Activated CD4-positive, alpha-beta T cell treated with anti-CD3 and anti-CD28 coated beads, Interleukin-2, amount 50 U/mL, for 24 hours (primary cell): ENCODE measurements at regions not wholly inside any gene's neighbourhood (a gene's known extent, or its start where the extent isn't known, plus 50 kb on each side); places are given as distances from the start of the nearest gene placed in this dataset.

Experiments
- DNase-seq, 2 donors: peaks; one replicate each; pipeline ENCODE4 v3.0.0-alpha.2; 2020; ENCODE audit warnings: low read depth in 1 of 2, low spot score in 1 of 2

DNA sequence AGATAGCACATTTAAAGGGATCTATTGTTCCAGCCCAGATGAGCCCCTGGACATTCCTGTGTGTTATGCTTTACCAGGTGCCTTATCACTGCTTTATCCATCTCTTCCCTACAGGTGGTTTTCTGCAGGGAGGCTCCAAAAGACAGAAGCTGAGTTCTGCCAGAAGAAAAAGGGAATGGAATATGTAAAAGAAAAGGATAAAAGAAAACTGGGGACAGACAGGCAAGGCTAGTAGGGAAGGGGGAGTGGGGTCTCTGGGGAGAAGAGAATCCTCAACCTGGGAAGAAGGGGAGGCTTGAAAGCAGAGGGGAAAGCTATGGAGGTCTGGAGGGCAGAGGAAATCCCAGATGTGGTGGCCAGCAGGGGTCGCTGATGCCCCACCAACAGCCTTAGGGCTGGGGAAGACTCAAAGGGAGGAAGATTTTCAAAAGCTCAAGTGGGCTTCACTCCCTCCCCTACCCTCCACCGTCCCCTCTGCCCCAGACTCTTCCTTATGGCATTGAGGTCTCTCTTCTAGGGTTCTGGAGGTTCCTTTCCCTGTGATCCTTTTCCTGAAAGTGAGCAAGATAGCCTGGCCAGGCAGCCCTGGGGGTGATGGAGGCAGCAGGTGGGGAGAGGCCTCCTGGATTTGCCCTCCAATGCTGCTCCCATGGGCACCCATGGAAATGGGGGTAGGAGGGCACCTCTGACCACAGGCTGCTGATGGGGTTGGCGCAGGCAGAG lies 178.1 kb upstream of the PKDCC start:
- DNase-seq, result peak; percentile 51 to 52

DNA sequence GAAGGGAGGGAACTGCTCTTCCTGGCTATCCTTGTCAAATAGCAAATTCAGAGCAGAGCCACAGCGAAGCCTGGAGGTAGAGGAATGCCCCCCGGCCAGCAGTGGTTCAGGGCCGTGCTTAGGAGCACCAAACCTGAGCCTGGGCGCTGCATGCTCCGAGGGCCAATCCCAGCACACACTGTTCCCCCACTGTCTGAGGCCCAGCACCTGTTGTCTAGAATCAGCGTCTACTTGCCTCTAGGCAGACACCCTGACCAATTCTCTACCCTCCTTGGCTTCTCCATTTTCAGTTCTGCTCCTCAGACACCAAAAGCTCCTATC lies 177.6 kb upstream of the PKDCC start:
- DNase-seq, result no peak

DNA sequence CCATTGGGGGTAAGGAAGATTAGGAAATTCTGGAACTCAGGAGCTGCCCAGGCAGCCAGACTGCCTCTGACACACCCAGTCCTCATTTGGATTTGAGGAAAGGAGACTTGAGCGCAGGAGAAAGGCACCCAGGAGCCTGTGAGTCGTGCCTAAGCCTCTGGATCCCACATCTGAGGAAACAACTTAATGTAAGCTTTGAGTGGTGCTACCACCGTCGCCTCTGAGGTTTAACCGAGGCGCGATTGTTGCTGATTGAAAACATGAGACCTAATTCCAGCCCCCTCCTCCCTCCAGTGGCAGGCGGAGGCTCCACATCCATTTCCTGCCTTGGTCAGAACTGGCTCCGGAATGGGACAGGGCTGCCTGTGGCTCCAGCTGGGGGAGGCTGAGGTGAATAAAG lies 176.7 kb upstream of the PKDCC start:
- no peak for DNase-seq

DNA sequence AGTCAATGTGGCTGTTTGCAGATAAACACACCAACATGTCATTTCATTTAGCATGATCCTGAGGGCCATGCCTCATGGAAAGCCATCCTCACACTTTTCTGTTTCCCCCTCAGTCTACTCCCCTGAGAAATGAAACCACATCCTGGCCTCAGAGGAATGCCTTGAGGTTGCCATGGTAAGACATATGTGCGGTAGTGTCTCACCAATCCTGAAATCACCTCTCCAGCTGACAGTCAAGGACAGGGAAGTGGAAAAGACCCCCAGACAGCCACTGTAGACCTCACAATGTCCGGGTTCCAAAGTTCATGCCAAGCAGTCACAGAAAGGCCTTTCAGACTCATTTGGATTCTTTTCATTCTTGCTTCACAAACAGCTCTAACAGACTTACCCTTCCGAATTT lies 175.2 kb upstream of the PKDCC start:
- no peak for DNase-seq

GRCh38 chr2:41873102-41874031 lies 174.5 kb upstream of the PKDCC start:
- DNase-seq, result no peak

GRCh38 chr2:41877114-41877678 lies 170.6 kb upstream of the PKDCC start:
- DNase-seq, result no peak

DNA sequence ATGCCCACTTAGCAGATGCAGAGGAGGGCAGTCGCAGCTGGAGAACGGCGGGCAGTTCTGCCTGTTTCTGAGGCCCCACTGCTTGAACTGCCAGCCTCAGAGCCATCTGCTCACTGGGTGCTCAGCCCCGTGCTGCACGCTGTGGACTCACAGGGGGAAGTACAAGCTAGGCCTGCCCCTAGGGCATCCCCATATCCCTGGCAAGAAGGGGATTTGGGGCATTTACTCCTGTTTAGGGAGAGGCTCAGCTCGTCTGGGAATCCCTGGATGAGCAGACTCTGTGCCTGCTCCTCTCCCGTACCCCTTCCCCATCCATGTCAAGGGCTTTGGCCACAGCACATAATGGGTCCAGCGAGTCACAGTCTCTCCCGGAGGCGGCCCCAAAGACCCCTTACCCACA lies 169.8 kb upstream of the PKDCC start:
- no peak for DNase-seq

GRCh38 chr2:41878716-41879234 lies 169.0 kb upstream of the PKDCC start:
- no peak for DNase-seq

DNA sequence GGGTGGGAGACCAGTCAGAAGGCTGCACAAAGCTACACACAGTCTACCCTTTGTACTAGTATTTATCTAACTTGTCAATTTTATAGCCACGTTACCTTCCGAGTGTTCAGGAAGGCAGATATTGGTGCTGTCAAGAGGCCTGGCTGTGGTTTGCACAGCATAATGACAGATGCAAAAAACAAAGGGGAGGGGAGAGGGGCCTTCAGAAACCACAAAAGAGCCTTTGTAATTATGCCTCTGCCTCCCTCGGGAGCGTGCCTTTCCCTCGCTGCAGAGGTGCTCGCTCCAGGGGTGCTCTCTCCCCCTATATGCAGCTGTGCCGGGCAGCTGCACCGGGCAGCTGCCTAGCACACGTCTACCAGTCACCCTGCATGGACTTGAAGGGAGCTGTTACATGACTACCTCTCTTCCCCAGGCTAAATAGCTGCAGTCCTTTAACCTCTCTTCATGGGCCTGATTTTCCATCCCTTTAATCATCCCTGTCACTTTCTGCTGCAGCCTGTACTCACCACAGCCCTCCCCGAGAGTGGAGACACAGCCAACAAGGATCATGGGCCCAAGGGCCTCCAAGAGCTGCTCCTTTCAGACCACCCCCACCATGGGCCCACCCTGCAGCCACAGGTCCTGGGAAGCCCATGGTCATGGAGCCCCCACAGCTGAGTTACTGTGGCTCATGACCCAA lies 168.4 kb upstream of the PKDCC start:
- no peak for DNase-seq

GRCh38 chr2:41880561-41881243 lies 167.1 kb upstream of the PKDCC start:
- no peak for DNase-seq

DNA sequence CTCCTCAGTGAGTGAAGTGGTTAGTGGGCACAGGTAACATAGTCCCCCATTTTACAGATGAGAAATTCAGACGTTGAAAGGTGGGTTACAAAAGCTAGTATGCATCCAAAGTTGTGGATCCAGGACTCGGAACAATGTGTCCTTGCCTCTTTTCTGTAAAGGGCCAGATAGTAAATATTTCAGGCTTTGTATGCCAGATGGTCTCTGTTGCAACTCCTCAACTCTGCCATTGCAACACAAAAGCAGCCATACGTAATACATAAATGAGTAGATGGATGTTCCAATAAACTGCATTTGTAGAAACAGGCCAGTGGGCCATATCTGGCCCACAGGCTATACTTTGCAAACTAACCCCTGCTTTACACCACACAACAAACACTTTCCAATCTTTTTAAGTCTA lies 166.6 kb upstream of the PKDCC start:
- DNase-seq, result no peak

- DNase-seq, result no peak
Measured at GRCh38 chr2:41884718-41885117, 163.1 kb upstream of the PKDCC start.

- no peak for DNase-seq
Measured at GRCh38 chr2:41886145-41886664, 161.6 kb upstream of the PKDCC start.

- DNase-seq, result no peak
Measured at GRCh38 chr2:41886757-41887156, 161.1 kb upstream of the PKDCC start.

GRCh38 chr2:41890341-41890740 lies 157.5 kb upstream of the PKDCC start:
- DNase-seq, result no peak

DNA sequence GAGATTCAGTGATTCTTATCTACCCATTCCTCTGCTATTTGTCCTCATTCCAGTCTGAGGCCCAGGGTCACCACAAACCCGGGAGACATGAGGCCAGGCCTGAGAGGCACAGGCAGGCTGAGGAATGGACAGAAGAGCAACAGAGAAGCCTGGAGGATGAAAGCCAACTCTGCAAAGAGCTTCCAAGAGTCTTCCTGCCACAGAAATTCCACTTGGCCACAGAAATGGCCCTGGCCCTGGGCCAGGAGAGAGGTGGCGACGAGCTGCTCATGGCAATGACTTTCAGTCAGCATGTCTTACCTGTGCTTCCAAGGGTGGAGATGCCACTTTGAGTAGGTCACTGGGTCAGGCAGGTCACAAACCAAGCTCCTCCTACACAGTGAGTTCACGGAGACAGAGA lies 155.3 kb upstream of the PKDCC start:
- no peak for DNase-seq

- DNase-seq, result no peak
Measured at GRCh38 chr2:41894563-41895333, 153.1 kb upstream of the PKDCC start.

DNA sequence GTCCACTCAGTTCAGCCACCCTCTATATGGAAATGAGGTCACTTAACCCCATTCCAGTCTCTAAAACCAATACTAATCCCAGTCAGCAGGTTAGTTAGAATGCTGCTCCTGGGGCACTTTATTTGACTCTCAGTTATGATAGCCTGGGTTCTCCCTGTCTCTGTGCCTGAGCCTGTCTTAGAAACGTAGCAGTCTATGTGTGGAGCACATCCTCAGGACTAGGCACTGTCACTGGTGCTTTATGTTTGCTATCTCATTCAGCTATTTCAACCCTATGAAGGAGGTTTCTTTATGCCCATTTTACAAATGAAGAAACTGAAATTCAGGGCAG lies 152.5 kb upstream of the PKDCC start:
- DNase-seq, result no peak

GRCh38 chr2:41896186-41896846 lies 151.5 kb upstream of the PKDCC start:
- DNase-seq, result no peak

DNA sequence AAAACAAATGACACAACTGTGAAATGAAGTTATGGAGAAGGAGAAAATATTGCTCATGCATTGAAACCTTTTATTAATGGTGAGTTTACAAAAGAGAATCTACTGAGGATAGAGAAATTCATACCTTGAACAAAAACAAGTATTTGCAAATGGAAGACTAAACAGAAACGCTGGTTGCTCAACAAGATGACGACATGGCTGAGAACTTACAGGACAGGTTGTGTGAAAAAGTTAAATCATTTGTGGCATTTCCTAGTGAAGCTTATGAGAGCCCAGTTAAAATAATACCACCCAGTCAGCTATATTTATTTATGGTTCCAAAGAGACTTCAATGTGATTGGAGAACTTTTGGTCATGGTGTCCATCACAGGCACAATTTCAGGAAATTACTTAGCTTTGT lies 148.6 kb upstream of the PKDCC start:
- DNase-seq, result no peak
